ENCODE measurements at regions not wholly inside any gene's neighbourhood (a gene's known extent, or its start where the extent isn't known, plus 50 kb on each side); places are given as distances from the start of the nearest gene placed in this dataset.
"Not testable (repeated sequence)": the region's sequence is repeated elsewhere in the genome, so short reads cannot be mapped to it uniquely, and the experiment has no call there.

DNA sequence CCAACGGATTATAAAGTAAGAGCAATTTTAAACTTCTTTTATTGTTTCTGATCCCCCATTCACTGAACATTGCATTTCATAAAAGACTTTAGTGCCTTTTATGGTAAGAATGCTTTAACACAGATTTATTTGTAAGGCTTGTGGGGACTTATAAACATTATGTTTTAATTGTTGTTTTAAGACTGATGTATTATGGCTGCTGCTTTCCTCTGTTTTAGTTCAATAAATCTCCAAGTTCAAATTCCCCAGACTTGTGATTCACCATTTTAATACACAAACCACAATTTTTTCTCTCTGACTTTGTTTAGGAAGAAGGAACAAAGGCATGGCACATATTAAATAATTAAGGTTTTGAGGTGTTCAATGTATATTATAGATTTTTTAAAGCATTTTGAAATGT lies 753.3 kb downstream of the SLC6A15 start:
- in situ Hi-C loops (cut with HindIII; ENCODE audit: low pct_ligation_motif_present, low sequenced_read_pairs) = no loop called here
- Histone ChIP-seq H3K36me3 (replicated peaks) (no peaks in the 10 kb centered on the region), H3K4me3 (ENCODE audit: low read depth, low read length) (no peak overlapping the region), H3K27ac (no peak overlapping the region), H3K27me3 (replicated peaks) (no peaks in the 10 kb centered on the region)
- TF ChIP-seq, protein P1, sequence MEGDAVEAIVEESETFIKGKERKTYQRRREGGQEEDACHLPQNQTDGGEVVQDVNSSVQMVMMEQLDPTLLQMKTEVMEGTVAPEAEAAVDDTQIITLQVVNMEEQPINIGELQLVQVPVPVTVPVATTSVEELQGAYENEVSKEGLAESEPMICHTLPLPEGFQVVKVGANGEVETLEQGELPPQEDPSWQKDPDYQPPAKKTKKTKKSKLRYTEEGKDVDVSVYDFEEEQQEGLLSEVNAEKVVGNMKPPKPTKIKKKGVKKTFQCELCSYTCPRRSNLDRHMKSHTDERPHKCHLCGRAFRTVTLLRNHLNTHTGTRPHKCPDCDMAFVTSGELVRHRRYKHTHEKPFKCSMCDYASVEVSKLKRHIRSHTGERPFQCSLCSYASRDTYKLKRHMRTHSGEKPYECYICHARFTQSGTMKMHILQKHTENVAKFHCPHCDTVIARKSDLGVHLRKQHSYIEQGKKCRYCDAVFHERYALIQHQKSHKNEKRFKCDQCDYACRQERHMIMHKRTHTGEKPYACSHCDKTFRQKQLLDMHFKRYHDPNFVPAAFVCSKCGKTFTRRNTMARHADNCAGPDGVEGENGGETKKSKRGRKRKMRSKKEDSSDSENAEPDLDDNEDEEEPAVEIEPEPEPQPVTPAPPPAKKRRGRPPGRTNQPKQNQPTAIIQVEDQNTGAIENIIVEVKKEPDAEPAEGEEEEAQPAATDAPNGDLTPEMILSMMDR (IDR thresholded peaks at IDR 0.05; ENCODE audit: low read depth, low read length, missing control alignments) = no peak
- DNase-seq = no peak

DNA sequence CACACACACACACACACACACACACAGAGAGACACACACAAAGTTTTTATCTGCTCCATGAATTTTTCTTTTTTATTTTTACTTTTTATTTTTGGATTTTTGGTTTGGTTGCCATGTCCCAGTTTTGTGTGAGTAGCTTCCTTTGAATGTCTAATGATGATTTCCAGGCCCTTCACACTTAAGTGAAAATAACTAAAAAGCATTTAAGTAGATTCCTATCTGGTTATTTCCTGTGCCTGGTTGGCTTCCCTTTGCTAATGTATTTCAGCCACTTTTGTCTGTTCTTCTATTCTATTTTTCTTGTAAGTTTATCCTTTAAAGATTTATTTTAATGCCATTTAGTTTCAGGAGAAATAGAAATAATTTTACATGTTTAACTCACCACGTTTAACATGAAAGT lies 755.4 kb downstream of the SLC6A15 start:
- DNase-seq = no peak
- TF ChIP-seq, protein P1 (IDR thresholded peaks at IDR 0.05; ENCODE audit: low read depth, low read length, missing control alignments) = no peak
- Histone ChIP-seq H3K27ac (no peak overlapping the region), H3K27me3 (replicated peaks) (no peaks in the 10 kb centered on the region), H3K4me3 (ENCODE audit: low read depth, low read length) (no peak overlapping the region), H3K36me3 (replicated peaks) (no peaks in the 10 kb centered on the region)
- in situ Hi-C loops (cut with HindIII; ENCODE audit: low pct_ligation_motif_present, low sequenced_read_pairs) = no loop called here

DNA sequence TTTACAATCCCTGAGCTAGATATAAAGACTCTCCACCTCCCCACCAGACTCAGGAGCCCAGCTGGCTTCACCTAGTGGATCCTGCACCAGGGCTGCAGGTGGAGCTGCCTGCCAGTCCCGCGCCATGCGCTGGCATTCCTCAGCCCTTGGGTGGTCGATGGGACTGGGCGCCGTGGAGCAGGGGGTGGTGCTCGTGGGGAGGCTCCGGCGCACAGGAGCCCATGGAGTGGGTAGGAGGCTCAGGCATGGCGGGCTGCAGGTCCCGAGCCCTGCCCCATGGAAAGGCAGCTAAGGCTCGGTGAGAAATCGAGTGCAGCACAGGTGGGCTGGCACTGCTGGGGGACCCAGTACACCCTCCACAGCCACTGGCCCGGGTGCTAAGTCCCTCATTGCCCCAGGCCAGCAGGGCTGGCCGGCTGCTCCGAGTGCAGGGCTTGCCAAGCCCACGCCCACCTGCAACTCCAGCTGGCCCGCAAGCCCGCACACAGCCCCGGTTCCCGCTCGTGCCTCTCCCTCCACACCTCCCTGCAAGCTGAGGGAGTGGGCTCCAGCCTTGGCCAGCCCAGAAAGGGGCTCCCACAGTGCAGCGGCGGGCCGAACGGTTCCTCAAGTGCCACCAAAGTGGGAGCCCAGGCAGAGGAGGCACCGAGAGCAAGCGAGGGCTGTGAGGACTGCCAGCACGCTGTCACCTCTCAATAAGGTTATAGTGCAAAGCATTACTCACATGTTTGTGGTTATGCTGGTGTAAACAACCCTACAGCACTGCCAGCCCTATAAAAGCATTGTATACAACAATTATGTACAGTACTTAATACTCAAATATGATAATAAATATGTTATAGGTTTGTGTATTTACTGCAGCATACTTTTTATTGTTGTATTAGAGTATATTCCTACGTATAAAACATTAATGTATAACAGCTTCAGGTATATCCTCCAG lies 757.3 kb downstream of the SLC6A15 start:
- H3K27ac ChIP-seq; H3K27me3 ChIP-seq (replicated peaks); DNase-seq; in situ Hi-C loops (cut with HindIII; ENCODE audit: low pct_ligation_motif_present, low sequenced_read_pairs); H3K4me3 ChIP-seq (ENCODE audit: low read depth, low read length); H3K36me3 ChIP-seq (replicated peaks): not testable (repeated sequence)

DNA sequence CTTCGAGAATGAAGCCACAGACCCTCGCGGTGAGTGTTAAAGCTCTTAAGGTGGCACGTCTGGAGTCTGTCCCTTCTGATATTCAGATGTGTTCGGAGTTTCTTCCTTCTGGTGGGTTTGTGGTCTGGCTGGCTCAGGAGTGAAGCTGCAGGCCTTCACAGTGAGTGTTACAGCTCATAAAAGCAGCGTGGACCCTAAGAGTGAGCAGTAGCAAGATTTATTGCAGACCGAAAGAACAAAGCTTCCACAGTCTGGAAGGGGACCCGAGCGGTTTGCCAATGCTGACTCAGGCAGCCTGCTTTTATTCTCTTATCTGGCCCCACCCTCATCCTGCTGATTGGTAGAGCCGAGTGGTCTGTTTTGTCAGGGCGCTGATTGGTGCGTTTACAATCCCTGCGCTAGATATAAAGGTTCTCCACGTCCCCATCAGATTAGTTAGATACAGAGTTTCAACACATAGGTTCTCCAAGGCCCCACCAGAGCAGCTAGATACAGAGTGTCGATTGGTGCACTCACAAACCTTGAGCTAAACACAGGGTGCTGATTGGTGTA lies 758.1 kb downstream of the SLC6A15 start:
- H3K27ac ChIP-seq; H3K36me3 ChIP-seq (replicated peaks); H3K27me3 ChIP-seq (replicated peaks); DNase-seq; H3K4me3 ChIP-seq (ENCODE audit: low read depth, low read length); in situ Hi-C loops (cut with HindIII; ENCODE audit: low pct_ligation_motif_present, low sequenced_read_pairs): not testable (repeated sequence)

DNA sequence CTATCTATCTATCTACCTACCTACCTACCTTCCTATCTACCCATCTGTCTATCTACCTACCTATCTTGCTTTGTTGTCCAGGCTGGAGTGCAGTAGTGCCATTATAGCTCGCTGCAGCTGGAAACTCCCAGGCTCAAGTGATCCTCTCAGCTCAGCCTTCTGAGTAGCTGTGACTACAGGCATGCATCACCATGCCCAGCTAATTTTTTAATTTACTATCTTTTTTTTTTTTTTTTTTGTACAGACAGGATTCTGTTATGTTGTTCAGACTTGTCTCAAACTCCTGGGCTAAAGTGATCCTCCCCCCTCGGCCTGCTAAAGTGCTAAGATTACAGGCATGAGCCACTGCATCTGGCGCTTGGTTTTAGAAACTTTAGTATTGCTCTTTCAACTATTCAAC lies 762.4 kb downstream of the SLC6A15 start:
- no peak for DNase-seq
- in situ Hi-C loops (cut with HindIII; ENCODE audit: low pct_ligation_motif_present, low sequenced_read_pairs) = no loop called here
- H3K27ac ChIP-seq = no peak overlapping the region

DNA sequence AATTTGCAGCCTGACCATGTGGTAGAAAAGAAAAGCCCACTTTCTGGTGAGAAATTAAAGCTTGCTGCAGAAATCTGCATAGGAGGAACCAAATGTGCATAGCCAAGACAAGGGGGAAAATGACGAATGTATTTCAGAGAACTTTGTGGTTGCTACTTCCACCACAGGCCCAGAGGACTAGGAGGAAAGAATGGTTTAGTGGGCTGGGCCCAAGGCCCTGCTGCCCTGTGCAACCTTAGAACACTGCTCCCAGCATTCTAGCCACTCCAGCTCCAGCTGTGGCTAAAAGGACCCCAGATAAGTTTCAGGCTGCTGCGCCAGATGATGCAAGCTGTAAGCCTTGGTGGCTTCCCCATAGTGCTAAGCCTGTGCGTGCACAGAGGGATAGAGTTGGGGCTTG lies 764.3 kb downstream of the SLC6A15 start:
- TF ChIP-seq, protein P1 (IDR thresholded peaks at IDR 0.05; ENCODE audit: low read depth, low read length, missing control alignments) = no peak
- H3K4me3 ChIP-seq (ENCODE audit: low read depth, low read length) = no peak overlapping the region
- DNase-seq = no peak
- H3K36me3 ChIP-seq (replicated peaks) = no peaks in the 10 kb centered on the region
- no peak overlapping the region for H3K27ac ChIP-seq
- H3K27me3 ChIP-seq (replicated peaks) = no peaks in the 10 kb centered on the region
- in situ Hi-C loops (cut with HindIII; ENCODE audit: low pct_ligation_motif_present, low sequenced_read_pairs) = no loop called here

More for the DNA sequence above, 762.4 kb downstream of the SLC6A15 start:
- TF ChIP-seq, protein P1 (IDR thresholded peaks at IDR 0.05; ENCODE audit: low read depth, low read length, missing control alignments) = no peak
- Histone ChIP-seq H3K27me3 (replicated peaks) (no peaks in the 10 kb centered on the region), H3K4me3 (ENCODE audit: low read depth, low read length) (no peak overlapping the region), H3K36me3 (replicated peaks) (no peaks in the 10 kb centered on the region)
